Forelimb muscle (tissue), 1 donor: ENCODE measurements at regions not wholly inside any gene's neighbourhood (a gene's known extent, or its start where the extent isn't known, plus 50 kb on each side); places are given as distances from the start of the nearest gene placed in this dataset.
"Not testable (repeated sequence)": the region's sequence is repeated elsewhere in the genome, so short reads cannot be mapped to it uniquely, and the experiment has no call there.

Source experiments
- DNase-seq: peaks from one replicate; pipeline ENCODE4 v3.0.0-alpha.2; 2013; ENCODE audit warnings: low read depth

DNA sequence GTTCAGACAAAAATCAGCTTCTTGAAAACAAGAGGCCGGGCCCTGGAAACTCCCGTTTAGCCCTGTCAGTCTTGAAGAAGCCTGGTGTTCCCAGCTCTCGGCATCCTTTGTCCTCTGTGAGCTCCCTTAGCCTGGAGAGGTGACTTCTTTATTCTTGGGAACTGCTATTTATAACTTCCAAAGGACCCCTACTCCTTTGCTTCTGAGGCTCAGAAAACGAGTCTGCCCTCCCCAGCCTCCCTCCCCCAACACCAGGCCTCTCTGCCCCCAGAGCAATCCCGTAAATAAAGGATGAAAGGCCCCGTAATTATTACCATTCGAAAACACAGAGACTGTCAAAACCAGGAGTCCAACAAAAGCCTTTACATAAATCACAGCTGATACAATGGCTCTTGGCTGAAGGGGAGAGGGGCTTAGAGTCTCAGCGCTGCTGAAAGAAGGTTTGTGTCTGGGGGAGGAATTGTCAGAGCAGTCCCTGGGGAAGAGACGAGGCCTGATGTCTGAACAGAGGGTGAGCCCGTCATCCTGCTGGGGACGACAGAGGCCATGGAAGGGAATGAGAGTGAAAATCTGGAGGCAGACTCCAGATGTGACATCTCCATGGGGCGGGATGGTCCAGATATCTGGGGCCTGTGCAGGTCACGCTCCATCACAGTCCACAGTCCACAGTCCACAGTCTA is 283.0 kb downstream of the MYCN start:
- no peak for DNase-seq

DNA sequence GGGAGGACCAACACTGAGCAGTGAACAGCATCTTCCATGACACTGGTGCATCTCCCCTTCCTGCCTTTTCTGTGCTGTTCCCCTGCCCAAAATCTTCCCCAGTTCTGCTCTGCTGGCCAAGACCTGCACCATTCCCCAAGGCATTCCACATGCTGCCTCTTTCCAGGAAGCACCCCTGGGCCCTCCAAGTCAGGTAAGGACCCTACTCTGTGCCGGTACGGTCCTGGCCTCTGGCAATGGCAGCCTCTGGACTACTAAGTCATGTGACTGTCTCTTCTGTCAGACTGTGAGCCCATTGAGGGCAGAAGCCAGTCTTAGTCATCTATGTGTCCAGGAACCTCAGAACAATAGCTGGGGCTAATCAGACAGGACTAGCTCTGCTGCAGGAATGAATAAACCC is 282.0 kb downstream of the MYCN start:
- DNase-seq = no peak

DNA sequence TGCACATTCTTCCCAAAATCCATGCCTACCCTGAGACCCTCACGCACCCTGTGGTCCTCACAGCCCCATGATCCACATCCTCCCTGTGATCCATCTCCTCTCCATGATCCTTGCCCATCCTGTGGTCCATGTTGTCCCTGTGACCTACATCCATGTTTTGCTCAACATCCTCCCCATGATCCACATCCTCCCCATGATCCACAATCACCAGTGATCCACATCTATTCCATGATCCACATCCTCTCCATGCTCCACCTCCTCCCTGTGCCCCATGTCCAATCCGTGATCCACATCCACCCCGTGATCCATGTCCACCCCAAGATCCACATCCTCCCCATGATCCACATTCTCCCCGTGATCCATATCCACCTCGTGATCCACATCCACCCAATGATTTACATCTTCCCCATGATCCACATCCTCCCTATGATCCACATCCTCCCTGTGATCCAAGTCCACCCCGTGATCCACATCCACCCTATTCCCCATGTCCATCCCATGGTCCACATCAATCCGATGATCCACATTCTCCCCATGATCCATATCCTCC is 281.2 kb downstream of the MYCN start:
- no peak for DNase-seq

DNA sequence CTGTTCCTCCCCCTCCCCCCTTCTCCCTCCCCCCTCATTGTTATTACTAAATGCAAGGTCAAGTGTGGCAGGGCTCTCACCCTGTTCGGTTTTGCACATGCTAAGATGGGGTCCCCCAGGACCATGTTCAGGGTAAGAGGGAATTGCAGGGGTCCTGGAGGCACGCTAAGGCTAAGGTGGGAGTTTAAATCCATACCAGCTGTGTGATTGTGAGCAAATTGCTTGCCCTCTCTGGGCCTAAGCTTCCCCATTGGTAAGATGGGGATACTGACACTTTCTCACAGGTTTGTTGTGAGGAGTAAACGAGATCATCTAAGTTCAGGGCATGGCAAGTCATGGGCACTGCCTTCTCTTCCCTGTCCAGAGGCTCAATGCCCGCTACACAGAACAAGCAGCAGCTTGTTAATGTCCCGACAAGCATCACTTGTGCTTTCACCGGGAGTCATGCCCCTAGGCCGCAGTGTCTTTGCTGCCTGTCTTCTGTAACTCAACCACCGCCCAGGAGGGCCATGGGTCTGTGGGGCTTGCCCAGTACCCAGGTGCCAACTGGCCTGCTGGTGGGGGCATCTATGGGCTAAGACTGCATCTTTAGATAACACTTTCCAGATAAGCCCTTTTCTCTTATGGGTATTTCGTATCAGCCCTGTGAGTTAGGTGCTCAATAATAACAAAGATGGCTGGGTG is 279.1 kb downstream of the MYCN start:
- DNase-seq = no peak

DNA sequence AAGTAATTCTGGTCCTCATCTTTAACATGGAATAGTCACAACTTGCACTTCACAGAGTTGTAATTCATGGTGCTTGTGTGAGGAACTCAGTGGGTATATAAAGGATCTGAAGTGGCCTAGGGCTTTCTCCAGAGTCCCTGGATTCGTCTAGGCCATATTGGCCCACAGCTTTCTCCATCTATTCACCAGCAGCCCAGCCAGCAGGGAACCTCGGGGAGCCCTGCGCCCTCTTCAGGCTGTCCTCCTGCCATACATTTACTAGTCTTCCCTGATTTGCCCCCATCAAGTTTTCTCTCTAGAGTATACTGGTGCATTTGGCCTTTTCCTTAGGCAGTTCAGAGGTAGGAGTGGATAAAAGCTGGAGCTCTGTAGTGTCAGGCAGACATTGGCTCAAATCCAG is 278.3 kb downstream of the MYCN start:
- DNase-seq = no peak

DNA sequence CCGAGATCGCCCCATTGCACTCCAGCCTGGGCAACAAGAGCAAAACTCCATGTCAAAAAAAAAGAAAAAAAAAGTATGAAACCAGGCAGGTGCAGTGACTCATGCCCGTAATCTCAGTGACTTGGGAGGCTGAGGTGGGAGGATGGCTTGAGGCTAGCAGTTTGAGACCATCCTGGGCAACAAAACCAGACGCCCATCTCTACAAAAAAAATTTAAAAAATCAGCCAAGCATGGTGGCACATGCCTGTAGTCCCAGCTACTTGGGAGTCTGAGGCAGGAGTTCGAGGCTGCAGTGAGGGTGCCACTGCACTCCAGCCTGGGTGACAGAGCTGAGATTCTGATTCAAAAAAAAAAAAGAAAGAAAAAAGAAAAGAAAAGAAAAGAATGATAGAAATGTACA is 277.8 kb downstream of the MYCN start:
- no peak for DNase-seq

DNA sequence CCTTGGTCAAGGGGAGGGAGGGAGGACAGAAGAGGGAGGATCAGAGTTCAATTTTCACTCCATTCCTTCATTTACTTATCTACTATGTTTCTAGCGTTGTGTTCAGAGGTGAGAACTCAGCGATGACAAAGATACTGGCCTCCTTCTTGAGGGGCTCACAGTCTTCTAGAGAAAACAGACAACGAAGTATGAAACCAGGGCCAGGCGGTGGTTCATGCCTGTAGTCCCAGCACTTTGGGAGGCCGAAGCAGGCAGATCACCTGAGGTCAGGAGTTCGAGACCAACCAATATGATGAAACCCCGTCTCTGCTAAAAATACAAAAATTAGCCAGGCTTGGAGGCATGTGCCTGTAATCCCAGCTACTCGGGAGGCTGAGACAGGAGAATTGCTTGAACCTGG is 277.4 kb downstream of the MYCN start:
- not testable (repeated sequence) for DNase-seq

DNA sequence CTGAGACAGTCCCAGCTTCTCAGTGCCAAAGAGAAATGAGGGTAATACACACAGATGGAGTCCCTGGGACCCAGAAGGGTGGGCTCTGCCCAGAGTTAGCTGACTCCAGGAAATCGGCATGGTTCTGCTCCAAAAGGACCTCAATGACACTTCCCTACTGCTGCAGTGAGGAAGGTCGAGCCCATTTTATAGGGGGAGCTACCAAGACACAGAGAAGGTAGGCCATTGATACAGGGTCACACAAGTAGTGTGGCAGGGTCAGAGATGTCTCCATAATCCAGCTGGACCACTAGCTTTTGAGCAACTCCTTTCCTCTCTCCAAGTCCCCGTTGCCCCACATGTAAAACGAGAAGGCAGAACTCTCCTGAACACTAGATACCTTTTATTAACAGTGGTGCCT is 276.9 kb downstream of the MYCN start:
- DNase-seq = no peak

DNA sequence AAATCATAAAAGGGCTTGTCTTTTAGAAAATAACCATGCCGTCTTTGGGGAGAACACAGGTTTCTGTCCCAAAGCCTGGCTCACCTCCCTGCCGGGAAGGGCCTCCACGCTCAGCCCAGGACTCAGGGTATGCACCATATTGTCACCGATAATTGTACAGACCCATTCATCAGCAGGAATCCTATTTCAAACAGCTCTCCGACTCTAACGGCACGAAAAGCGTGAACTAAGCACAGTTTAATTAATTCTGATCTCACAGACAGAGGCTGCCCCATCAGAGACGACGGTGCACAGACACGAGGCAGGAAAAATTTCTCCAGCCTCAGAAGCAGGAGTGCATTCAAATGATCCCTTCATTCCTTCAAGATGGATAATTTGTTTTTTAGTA is 276.2 kb downstream of the MYCN start:
- no peak for DNase-seq

DNA sequence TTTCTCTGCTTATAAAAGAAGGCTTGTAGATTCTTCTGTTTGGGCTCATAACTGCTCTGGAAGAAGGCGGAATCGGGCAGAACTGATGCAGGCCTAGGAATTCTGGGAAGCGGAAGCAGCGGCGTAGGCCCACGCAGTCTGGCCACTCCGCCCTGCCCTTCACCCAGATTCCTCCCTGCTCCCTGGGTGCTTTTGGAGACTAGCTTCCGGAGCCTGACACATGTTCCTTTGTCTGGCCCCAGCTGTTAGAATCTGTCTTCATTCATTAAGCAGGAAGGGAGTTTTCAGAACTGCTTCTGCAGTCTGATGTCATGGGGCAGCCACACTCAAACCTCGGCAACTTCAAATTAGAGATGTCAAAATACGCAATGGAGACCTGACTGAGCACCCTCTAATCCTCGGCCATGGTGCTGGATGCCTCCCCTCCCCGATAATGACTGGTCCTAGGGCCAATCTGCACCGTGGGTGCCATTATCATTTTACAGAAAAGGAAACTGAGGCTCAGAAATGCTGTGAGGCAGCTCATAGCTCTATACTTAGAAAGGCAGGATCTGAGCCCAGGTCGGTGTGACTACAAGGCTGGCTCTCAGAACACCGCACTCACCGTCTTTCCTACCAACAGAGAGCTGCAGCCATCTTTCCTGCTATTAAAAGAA is 275.7 kb downstream of the MYCN start:
- no peak for DNase-seq

DNA sequence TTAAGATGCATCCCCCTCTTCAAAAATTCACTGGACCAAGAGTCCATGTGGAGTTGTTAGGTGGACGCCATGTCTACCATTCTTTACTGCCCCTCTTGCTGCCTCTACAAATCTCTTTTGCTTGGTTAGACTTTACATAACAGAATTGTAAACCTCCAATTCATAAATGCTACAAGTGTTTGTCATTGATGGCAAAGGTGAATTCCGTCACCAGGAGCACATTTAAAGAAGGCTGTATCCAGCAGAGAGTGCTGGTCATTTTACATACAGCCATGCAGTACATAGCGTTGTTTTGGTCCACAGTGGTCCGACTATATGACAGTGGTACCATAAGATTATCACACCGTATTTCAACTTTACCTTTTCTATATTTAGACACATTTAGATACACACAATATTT is 274.5 kb downstream of the MYCN start:
- DNase-seq = no peak

DNA sequence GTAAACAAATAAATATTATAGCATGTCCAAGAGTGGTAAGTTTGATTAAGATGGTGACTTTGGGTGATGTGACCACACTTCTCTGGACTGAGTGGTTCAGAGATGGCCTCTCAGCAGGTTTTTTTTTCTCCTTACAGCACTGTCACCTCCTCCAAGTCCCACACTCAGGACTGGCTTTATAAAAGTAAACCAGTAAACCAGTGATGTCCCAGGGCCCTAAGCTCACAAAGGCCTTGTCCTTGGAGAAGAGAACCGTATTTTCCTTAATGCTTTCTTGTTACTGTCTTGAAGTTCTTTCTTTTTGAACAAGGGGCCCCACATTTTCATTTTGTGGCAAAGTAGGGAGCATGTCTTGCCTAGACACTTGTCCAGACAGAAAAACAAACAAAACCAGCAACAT is 274.0 kb downstream of the MYCN start:
- no peak for DNase-seq

DNA sequence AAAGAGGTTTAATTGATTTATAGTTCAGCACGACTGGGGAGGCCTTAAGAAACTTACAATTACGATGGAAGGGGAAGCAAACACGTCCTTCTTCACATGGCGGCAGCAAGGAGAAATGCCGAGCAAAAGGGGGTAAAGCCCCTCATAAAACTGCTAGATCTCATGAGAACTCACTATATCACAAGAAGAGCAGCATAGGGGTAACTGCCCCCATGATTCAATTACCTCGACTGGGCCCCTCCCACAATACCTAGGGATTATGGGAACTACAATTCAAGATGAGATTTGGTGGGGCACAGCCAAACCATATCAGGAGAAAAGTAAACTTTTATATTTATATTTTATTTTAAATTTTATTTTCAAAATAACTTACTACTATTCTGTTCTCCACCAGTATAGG is 272.0 kb downstream of the MYCN start:
- DNase-seq = no peak

DNA sequence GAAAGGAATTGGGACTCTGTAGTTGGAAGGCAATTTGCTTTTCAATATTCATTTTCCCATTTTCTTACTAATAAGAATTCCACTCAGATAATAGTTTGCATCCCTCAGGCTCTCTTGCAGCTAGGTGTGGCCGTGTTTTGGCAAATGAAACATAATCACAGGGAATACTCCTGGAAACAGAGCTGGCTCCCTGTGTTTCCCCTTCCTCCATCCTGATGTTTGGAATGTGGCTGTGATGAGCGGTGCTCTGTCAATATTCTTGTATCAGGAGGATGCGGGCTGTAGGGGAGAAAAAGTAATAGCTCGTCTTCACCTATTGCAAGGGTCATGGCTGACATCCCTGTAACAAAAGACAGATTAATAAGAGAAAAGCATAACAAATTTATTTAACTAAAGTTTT is 271.0 kb downstream of the MYCN start:
- DNase-seq = no peak

DNA sequence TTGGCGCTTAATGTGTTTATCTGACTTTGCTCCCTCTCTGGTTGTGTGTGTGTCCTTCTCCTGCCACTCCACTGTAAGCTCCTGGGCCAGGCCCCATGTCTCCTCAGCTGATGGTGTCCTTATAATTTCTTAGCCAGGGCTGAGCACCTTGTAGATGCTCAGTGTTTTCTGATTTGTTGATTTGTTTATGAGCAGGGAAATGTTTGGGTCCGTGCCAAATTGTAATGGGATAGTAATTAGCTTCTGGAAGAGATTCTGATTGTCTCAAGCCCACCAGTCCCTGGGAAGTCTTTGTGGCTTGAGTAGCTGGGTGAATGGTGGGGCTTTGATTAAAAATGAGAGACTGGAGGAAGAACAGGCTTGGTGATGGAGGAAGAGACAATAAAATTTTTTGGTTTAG is 270.5 kb downstream of the MYCN start:
- DNase-seq = no peak

DNA sequence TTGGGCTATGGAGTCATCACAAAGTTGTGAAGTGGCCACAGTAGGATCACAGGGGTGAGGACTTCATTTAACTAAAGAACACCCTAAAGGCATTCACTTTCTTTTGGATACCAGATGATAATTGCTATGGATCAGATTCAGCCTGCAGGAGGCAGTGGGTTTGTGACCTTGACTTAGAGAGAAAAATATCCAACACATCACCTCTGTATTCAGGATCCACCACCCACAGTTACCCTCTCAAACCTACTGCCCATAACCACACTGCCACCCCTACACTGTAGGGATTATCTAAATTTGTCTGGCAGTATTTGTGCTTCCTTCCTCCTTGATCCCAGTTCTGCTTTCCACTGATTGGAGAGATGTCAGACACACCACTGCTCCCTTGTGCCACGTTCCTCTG is 269.4 kb downstream of the MYCN start:
- no peak for DNase-seq

DNA sequence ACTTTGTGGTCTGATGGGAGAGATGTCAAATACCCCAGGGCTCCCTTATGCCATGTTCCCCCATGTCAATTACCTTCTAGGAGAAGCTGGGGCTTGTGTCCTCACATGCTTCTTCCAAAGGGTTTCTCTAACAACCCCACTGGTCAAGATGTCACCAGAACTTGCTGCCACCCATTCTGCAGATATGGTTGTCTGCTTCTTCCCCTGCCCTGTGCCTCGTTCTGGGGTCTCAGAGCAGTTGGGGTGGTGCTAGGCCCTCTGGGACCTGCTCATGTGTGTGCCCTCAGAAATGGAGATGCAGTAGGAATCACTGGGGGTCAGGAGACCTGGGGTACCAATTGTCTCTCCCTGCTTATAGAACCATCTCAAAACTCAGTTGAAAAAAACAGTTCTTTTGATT is 268.6 kb downstream of the MYCN start:
- no peak for DNase-seq

DNA sequence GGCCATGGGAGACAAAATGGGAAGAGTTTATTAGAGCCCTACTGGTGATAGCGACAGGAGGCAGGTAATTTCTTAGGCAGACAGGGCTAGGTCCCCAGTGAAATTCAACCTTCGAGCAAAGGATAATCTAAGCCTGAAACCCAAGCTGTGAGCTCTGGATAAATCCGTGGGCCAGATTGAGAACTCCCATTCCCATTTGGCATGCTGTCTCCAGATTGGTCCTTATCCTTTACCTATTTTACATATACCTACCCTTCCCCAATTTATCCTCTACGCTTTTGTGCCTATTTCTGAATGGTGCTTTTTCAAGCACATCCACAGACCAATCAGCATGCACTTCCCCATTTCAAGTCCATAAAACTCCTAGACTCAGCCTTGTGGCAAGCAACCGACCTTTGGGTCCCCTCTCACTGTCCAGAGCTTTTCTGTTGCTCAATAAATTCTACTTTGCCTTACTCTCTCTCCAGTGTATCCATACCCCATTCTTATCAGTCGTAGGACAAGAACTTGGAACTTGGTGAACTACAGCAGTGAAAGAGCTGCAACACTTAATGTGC is 268.0 kb downstream of the MYCN start:
- no peak for DNase-seq

DNA sequence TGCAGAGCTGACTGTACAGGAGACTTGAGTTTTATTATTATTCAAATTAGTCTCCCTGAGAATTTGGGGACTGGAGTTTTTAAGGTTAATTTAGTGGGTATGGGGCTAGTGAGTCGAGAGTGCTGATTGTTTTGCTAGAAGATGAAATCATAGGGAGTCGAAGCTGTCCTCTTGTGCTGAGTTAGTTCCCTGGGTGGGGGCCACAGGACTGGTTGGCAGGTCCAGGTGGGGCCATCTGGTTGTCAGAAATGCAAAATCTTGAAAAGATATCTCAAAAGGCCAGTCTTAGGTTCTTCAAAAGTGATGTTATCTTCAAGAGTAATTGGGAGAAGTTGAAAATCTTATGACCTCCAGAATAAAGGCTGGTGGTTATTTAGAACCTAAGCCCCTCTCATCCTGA is 267.3 kb downstream of the MYCN start:
- DNase-seq = no peak

DNA sequence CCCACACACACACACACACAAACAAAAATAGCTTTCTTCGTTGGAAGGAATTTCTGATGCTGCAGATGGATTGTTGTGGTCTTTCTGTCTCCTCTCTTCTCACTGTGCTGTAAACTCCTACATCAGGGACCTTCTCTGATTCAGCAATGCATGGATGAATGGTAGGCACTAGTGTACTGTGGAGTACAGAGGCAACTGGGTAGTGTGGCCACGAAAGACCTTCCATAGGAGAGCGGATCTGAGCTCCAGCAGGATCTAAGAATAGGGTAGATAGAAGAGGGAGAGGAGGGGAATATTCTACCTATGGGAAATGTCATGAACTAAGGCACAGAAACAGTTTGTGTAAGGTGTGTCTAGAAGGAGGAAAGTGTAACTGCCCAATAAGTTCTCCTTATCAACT is 266.8 kb downstream of the MYCN start:
- DNase-seq = no peak

DNA sequence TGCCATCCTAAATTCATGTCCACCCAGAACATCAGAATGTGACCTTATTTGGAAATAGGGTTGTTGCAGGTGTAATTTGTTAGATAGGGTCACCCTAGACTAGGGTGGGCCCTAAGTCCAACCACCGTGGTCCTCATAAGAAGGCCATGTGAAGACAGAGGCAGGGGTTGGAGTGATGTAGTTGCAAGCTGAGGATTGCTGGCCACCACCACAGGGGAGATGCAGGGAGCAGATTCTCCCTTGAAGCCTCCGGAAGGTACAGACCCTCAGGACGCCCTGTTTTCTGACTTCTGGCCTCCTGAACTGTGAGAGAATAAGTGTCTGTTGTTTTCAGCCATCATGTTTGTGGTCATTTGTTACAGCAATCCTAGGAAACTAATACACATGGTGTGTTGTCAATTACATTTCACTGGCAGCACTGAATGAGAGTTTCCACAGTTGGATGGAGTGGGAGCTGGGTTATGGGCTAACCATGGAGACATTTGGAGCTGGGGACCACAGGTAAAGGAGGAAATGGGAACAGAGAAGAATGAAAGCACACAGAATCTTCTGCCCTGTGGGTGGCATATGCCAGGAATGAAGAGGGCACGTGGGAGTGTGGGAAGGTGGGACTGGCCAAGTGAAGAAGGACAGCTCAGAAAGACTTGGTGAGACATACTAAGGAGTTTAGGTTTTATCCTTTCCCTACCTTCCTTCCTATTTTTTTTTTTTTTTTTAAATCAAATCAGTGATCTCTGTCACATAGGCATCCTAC is 266.0 kb downstream of the MYCN start:
- no peak for DNase-seq

DNA sequence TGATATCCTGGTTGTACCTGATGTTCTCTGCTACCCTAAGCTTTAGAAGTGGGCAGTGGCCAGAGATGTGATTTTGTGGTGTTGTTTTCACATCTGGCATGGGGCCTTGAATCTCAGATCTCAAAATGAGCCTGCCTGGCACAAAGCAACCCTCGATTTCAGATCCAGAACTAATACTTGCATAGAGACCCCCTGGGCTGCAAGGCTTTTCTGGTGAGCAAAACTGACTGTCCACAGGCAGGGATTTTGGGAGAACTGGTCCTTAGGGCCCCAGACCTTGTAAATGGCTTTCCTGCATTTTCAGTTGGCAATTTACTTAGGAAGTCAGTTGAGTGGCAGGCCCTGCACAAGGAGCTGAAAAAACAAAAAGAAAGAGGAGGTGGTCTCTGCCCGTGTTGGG is 265.3 kb downstream of the MYCN start:
- no peak for DNase-seq
